CD14-positive monocyte (primary cell): ENCODE measurements at regions not wholly inside any gene's neighbourhood (a gene's known extent, or its start where the extent isn't known, plus 50 kb on each side); places are given as distances from the start of the nearest gene placed in this dataset.

Experiments
- DNase-seq, 3 donors: peaks; one replicate each; pipeline ENCODE4 v3.0.0-alpha.2; 2011 to 2022
- H2AFZ ChIP-seq: 2 replicates; pipeline ENCODE4 v1.6.0; 2012; ENCODE audit warnings: mild to moderate bottlenecking, low read depth, low read length, inconsistent platforms; ENCODE audit not compliant: insufficient read depth, poor library complexity, severe bottlenecking
- H3K27ac ChIP-seq, 2 donors: 1 replicate in 1 of 2; 2 replicates in 1 of 2; pipeline ENCODE4 v1.5.1; 2012 to 2013; ENCODE audit warnings: low read length in 2 of 2, control low read depth in 1 of 2, inconsistent platforms in 1 of 2, low read depth in 1 of 2, mild to moderate bottlenecking in 1 of 2
- H3K27me3 ChIP-seq, 2 donors: one replicate each; pipeline versions ENCODE4 v1.6.0 to v1.6.1; 2011 to 2013; ENCODE audit warnings: low read length in 2 of 2; ENCODE audit not compliant: control insufficient read depth in 2 of 2, insufficient read depth in 2 of 2
- H3K36me3 ChIP-seq, 2 donors: replicated peaks in 1 of 2; 1 replicate in 1 of 2; 2 replicates in 1 of 2; pipeline versions ENCODE4 v1.5.1 to v1.6.1; 2012 to 2013; ENCODE audit warnings: low read length in 2 of 2, control low read depth in 1 of 2, inconsistent platforms in 1 of 2, mild to moderate bottlenecking in 1 of 2; ENCODE audit not compliant: insufficient read depth in 2 of 2, control insufficient read depth in 1 of 2
- H3K4me1 ChIP-seq, 2 donors: 1 replicate in 1 of 2; 2 replicates in 1 of 2; pipeline versions ENCODE4 v1.5.1 to v1.6.1; 2012 to 2013; ENCODE audit warnings: low read length in 2 of 2, control low read depth in 1 of 2, inconsistent platforms in 1 of 2, mild to moderate bottlenecking in 1 of 2, moderate library complexity in 1 of 2; ENCODE audit not compliant: insufficient read depth in 2 of 2, control insufficient read depth in 1 of 2
- H3K4me2 ChIP-seq: replicated peaks from 2 replicates; pipeline ENCODE3; 2012; ENCODE audit warnings: low read length, moderate library complexity, mild to moderate bottlenecking; ENCODE audit not compliant: poor library complexity, severe bottlenecking; ENCODE audit errors: extremely low read depth
- H3K4me3 ChIP-seq, 3 experiments: fragments of 200-600 bp in 1 of 3; sonication (generic) in 1 of 3; replicated peaks in 1 of 3; 1 replicate in 2 of 3; 2 replicates in 1 of 3; pipeline ENCODE4 v1.5.1; 2011 to 2013; ENCODE audit warnings: low read length in 3 of 3, mild to moderate bottlenecking in 3 of 3, control low read depth in 2 of 3, low read depth in 2 of 3, inconsistent platforms in 1 of 3, moderate library complexity in 1 of 3
- H3K79me2 ChIP-seq: 2 replicates; pipeline ENCODE4 v1.6.0; 2012; ENCODE audit warnings: mild to moderate bottlenecking, control low read depth, inconsistent platforms, low read length, moderate library complexity; ENCODE audit not compliant: insufficient read depth
- H3K9ac ChIP-seq: 2 replicates; pipeline ENCODE4 v1.6.0; 2017; ENCODE audit warnings: low read length, mild to moderate bottlenecking; ENCODE audit not compliant: insufficient read depth, poor library complexity, severe bottlenecking
- H3K9me3 ChIP-seq, 2 donors: replicated peaks in 1 of 2; 1 replicate in 1 of 2; 2 replicates in 1 of 2; pipeline versions ENCODE4 v1.5.1 to v1.6.1; 2012 to 2013; ENCODE audit warnings: low read length in 2 of 2, control low read depth in 1 of 2; ENCODE audit not compliant: control insufficient read depth in 1 of 2, insufficient read depth in 1 of 2
- H4K20me1 ChIP-seq: 2 replicates; pipeline ENCODE4 v1.6.0; 2012; ENCODE audit warnings: mild to moderate bottlenecking, low read length, control low read depth, moderate library complexity; ENCODE audit not compliant: insufficient read depth
- H3K27ac Mint-ChIP-seq, 7 donors: one replicate each; pipeline ENCODE4 v1.8.0; 2020; ENCODE audit warnings: mild to moderate bottlenecking in 7 of 7, mixed read lengths in 7 of 7, moderate library complexity in 6 of 7, inconsistent platforms in 2 of 7
- H3K27me3 Mint-ChIP-seq, 3 donors: one replicate each; pipeline ENCODE4 v1.8.0; 2021 to 2022; ENCODE audit warnings: low read depth in 3 of 3, mild to moderate bottlenecking in 3 of 3, mixed read lengths in 3 of 3, moderate library complexity in 3 of 3, inconsistent platforms in 1 of 3
- H3K36me3 Mint-ChIP-seq, 2 donors: one replicate each; pipeline ENCODE4 v1.8.0; 2020; ENCODE audit warnings: mixed read lengths in 2 of 2, inconsistent platforms in 1 of 2, mild to moderate bottlenecking in 1 of 2
- H3K4me1 Mint-ChIP-seq: one replicate; pipeline ENCODE4 v1.8.0; 2020; ENCODE audit warnings: mild to moderate bottlenecking, mixed read lengths
- H3K4me3 Mint-ChIP-seq, 2 donors: one replicate each; pipeline ENCODE4 v1.8.0; 2020; ENCODE audit warnings: mild to moderate bottlenecking in 2 of 2, mixed read lengths in 2 of 2, moderate library complexity in 1 of 2
- H3K9me3 Mint-ChIP-seq, 7 donors: one replicate each; pipeline ENCODE4 v1.8.0; 2020 to 2022; ENCODE audit warnings: mixed read lengths in 7 of 7, mild to moderate bottlenecking in 6 of 7, moderate library complexity in 6 of 7, inconsistent platforms in 2 of 7
- WGBS: methylation state at CpG from one replicate; pipeline ENCODE4 v1.1.5; 2013; ENCODE audit warnings: missing lambda C conversion rate; ENCODE audit not compliant: insufficient coverage; 5-methylcytosine and 5-hydroxymethylcytosine counted together
- intact Hi-C, 2 donors: fragments of 100-400 bp; cut with micrococcal nuclease; formaldehyde crosslinking; loops; one replicate each; pipeline versions ENCODE4 v1.15.0 to v1.15.1; 2023
- TF ChIP-seq, protein P1 (sequence below): fragments of 200-600 bp; IDR thresholded peaks from one replicate; pipeline ENCODE4 v1.8.0; 2022; ENCODE audit warnings: antibody characterized with exemption, mild to moderate bottlenecking

DNA sequence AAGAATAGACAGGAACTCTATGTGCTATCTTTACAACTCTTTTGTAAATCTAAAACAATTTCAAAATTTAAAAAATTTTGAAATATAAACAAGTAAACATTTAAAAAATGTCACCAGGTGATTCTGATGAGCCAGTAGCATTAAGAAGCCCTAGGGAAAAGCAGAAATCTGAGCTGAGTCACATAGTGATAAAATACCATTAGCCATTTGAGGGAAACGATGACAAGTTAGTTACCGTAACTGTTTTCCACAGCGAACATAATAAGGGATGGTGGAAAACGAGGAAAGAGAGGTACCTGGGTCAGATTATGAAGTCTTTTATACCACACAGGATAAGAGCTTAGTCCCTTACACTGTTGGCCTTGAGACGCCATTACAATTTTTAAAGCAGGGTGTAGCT, 55.5 kb downstream of the PRR15 start:
- H3K27ac ChIP-seq = no peak overlapping the region

GRCh38 chr7:29619848-29620555, 56.4 kb downstream of the PRR15 start:
- Mint-ChIP-seq H3K36me3 (no peaks in the 10 kb centered on the region), H3K4me3 (no peak overlapping the region), H3K4me1 (no peaks in the 10 kb centered on the region), H3K27ac (no peak overlapping the region), H3K9me3 (peaks cover 0 to 1% (median 0%) of the 10 kb centered on the region in 7 donors), H3K27me3 (peaks cover 0 to 3% (median 2%) of the 10 kb centered on the region in 3 donors)
- no peaks in the 10 kb centered on the region for H3K4me1 ChIP-seq
- H3K36me3 ChIP-seq = no peaks in the 10 kb centered on the region
- no peak overlapping the region for H3K9ac ChIP-seq
- no peak overlapping the region for H2AFZ ChIP-seq
- no peaks in the 10 kb centered on the region for H4K20me1 ChIP-seq
- H3K4me3 ChIP-seq = no peak overlapping the region
- no peaks in the 10 kb centered on the region for H3K9me3 ChIP-seq
- no peaks in the 10 kb centered on the region for H3K79me2 ChIP-seq
- intact Hi-C loops = no loop called here
- WGBS = 100% methylated on average over 2 of the region's 6 CpGs
- H3K4me2 ChIP-seq = no peak overlapping the region
- no peak overlapping the region for H3K27ac ChIP-seq
- DNase-seq = no peak
- TF ChIP-seq, protein P1, sequence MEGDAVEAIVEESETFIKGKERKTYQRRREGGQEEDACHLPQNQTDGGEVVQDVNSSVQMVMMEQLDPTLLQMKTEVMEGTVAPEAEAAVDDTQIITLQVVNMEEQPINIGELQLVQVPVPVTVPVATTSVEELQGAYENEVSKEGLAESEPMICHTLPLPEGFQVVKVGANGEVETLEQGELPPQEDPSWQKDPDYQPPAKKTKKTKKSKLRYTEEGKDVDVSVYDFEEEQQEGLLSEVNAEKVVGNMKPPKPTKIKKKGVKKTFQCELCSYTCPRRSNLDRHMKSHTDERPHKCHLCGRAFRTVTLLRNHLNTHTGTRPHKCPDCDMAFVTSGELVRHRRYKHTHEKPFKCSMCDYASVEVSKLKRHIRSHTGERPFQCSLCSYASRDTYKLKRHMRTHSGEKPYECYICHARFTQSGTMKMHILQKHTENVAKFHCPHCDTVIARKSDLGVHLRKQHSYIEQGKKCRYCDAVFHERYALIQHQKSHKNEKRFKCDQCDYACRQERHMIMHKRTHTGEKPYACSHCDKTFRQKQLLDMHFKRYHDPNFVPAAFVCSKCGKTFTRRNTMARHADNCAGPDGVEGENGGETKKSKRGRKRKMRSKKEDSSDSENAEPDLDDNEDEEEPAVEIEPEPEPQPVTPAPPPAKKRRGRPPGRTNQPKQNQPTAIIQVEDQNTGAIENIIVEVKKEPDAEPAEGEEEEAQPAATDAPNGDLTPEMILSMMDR = no peak
- H3K27me3 ChIP-seq = no peaks in the 10 kb centered on the region

More for the DNA sequence above, 55.5 kb downstream of the PRR15 start:
- no peaks in the 10 kb centered on the region for H3K36me3 ChIP-seq
- H3K79me2 ChIP-seq = no peaks in the 10 kb centered on the region
- WGBS = 100% methylated on average over 1 of the region's 5 CpGs
- Mint-ChIP-seq H3K4me1 (no peaks in the 10 kb centered on the region), H3K9me3 (peaks cover 0 to 1% (median 0%) of the 10 kb centered on the region in 7 donors), H3K36me3 (no peaks in the 10 kb centered on the region), H3K27ac (no peak overlapping the region), H3K27me3 (peaks cover 0 to 4% (median 2%) of the 10 kb centered on the region in 3 donors), H3K4me3 (no peak overlapping the region)
- no peak overlapping the region for H3K9ac ChIP-seq
- intact Hi-C loops = no loop called here
- no peak overlapping the region for H3K4me3 ChIP-seq
- no peaks in the 10 kb centered on the region for H3K4me1 ChIP-seq
- no peaks in the 10 kb centered on the region for H3K27me3 ChIP-seq
- no peaks in the 10 kb centered on the region for H4K20me1 ChIP-seq
- no peak overlapping the region for H3K4me2 ChIP-seq
- TF ChIP-seq, protein P1 = no peak
- no peak overlapping the region for H2AFZ ChIP-seq
- DNase-seq = no peak
- no peaks in the 10 kb centered on the region for H3K9me3 ChIP-seq
